ENCODE measurements at regions not wholly inside any gene's neighbourhood (a gene's known extent, or its start where the extent isn't known, plus 50 kb on each side); places are given as distances from the start of the nearest gene placed in this dataset.

DNA sequence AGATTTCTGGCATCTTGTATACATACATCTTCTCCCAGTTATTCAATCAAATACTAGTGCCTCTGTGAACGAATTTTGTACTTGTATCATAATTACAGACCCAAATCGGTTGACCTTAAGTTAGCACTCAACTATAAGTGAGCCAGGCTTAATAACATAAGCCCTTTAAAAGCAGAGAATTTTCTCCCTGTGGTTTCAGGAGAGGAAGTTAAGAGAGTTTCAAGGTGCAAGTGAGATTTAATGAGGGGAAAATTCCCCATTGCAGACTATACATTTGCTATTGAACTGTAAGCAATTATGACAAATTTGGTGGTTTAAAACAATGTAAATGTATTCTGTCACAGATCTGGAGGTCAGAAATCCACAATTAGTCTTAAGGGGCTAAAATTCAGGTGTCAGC is 261.9 kb upstream of the NREP start:
- H3K27me3 Mint-ChIP-seq (ENCODE audit: low read depth), result no peaks in the 10 kb centered on the region
- TF ChIP-seq, protein P1, sequence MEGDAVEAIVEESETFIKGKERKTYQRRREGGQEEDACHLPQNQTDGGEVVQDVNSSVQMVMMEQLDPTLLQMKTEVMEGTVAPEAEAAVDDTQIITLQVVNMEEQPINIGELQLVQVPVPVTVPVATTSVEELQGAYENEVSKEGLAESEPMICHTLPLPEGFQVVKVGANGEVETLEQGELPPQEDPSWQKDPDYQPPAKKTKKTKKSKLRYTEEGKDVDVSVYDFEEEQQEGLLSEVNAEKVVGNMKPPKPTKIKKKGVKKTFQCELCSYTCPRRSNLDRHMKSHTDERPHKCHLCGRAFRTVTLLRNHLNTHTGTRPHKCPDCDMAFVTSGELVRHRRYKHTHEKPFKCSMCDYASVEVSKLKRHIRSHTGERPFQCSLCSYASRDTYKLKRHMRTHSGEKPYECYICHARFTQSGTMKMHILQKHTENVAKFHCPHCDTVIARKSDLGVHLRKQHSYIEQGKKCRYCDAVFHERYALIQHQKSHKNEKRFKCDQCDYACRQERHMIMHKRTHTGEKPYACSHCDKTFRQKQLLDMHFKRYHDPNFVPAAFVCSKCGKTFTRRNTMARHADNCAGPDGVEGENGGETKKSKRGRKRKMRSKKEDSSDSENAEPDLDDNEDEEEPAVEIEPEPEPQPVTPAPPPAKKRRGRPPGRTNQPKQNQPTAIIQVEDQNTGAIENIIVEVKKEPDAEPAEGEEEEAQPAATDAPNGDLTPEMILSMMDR (conservative IDR thresholded peaks at IDR 0.05), result no peak
- no peak overlapping the region for H3K27ac Mint-ChIP-seq (ENCODE audit: unreplicated experiment)
- no peaks in the 10 kb centered on the region for H3K9me3 Mint-ChIP-seq
- no peaks in the 10 kb centered on the region for H3K36me3 Mint-ChIP-seq (ENCODE audit: low read depth)
- DNase-seq (ENCODE audit: low read depth, low spot score), result no peak
- H3K4me1 Mint-ChIP-seq, result no peaks in the 10 kb centered on the region
- no peak overlapping the region for H3K4me3 Mint-ChIP-seq

DNA sequence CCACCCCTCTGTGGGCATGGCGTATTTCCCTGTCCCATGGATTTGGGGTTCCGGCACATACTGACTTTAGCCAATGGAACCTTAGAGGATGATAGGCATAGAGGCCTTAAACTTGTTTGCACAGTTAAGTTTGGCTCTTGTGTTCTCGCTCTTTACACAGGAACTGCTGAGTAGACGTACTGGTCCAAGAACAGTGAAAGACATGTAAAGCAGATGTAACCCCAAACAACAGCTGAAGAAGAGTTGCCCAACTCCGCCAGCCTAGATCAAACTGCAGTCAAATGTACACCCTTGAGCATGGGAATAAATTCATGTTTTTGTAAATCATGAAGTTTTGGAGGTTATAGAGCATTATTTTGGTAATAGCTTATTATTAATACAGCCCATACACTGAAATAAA is 260.0 kb upstream of the NREP start:
- no peaks in the 10 kb centered on the region for H3K27me3 Mint-ChIP-seq (ENCODE audit: low read depth)
- DNase-seq (ENCODE audit: low read depth, low spot score), result no peak
- TF ChIP-seq, protein P1 (conservative IDR thresholded peaks at IDR 0.05), result no peak
- no peaks in the 10 kb centered on the region for H3K36me3 Mint-ChIP-seq (ENCODE audit: low read depth)
- no peak overlapping the region for H3K27ac Mint-ChIP-seq (ENCODE audit: unreplicated experiment)
- no peak overlapping the region for H3K4me3 Mint-ChIP-seq
- H3K4me1 Mint-ChIP-seq, result peaks cover 5% of the 10 kb centered on the region
- no peaks in the 10 kb centered on the region for H3K9me3 Mint-ChIP-seq

DNA sequence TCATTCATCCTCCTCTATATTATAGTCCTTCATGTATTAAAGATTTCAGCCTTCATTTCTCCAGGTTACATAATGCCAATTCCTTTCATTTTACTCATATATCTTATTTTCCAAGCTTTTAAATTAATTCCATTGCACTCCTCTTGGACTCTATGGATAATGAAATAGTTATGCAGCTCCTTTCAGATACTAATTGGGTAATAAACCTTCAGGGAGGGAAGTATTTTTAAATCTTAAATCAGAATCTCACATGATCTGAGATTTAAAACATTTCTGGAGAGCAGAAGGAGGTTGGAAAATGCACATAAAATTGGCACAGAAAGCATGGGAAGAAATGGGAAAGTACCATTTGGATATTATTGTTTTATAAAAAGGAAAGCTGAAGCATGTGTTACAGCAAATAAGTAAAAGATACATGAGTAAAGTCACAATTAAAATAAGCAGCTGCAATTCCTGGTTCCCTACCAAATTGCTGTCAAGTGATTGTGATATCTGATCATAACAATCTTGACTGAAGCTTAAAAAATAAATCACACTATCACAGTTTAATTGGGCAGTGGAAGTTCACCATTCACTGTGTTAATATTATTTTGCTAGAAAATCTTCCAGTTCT is 257.9 kb upstream of the NREP start:
- H3K4me1 Mint-ChIP-seq, result peaks cover 9% of the 10 kb centered on the region
- no peak overlapping the region for H3K4me3 Mint-ChIP-seq
- DNase-seq (ENCODE audit: low read depth, low spot score), result no peak
- TF ChIP-seq, protein P1 (conservative IDR thresholded peaks at IDR 0.05), result no peak
- no peaks in the 10 kb centered on the region for H3K9me3 Mint-ChIP-seq
- no peaks in the 10 kb centered on the region for H3K27me3 Mint-ChIP-seq (ENCODE audit: low read depth)
- H3K36me3 Mint-ChIP-seq (ENCODE audit: low read depth), result no peaks in the 10 kb centered on the region
- no peak overlapping the region for H3K27ac Mint-ChIP-seq (ENCODE audit: unreplicated experiment)

DNA sequence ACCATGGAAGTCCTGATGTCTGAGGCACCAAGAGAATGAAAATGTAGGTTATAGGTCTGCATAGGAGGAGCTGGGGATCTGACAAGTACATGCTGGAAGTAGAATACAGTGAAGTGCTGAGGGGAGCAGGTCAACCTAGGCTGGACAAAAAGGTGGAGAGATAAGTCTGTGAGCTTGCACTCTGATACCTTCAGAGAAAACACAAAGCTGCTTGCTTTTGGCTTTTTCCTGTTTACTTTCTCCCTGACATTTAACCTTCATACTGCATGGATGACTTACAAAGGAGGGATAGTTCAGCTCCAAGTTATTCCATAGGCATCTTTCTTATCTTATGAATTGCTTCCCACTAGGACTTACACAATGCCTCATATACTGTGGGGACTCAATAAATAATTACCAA is 256.7 kb upstream of the NREP start:
- Mint-ChIP-seq H3K4me1 (peaks cover 9% of the 10 kb centered on the region), H3K27me3 (ENCODE audit: low read depth) (no peaks in the 10 kb centered on the region)

DNA sequence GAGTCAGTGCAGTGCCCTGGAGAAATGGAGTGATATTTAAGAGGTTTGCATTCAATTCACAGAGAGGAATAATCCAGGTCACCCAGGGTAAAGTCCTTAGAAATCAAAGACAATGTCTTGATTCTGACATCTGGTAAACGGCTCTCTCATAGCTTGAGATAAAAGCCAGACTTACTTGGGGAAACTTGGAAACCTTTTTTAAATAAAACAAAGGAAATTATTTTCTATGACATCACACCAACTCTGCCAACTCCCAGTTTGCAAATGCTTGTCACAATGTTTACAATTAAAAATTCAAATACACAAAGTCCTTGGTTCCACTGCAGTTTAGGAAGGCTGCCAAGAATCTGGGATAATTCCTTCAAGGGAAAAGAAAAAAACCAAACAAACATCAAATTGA is 255.1 kb upstream of the NREP start:
- Mint-ChIP-seq H3K27ac (ENCODE audit: unreplicated experiment) (no peak overlapping the region), H3K4me1 (peaks cover 9% of the 10 kb centered on the region), H3K9me3 (no peaks in the 10 kb centered on the region), H3K4me3 (no peak overlapping the region), H3K27me3 (ENCODE audit: low read depth) (no peaks in the 10 kb centered on the region), H3K36me3 (ENCODE audit: low read depth) (no peaks in the 10 kb centered on the region)
- TF ChIP-seq, protein P1 (conservative IDR thresholded peaks at IDR 0.05), result no peak
- no peak for DNase-seq (ENCODE audit: low read depth, low spot score)

More for the DNA sequence above, 256.7 kb upstream of the NREP start:
- TF ChIP-seq, protein P1 (conservative IDR thresholded peaks at IDR 0.05), result no peak
- no peaks in the 10 kb centered on the region for H3K9me3 Mint-ChIP-seq
- DNase-seq (ENCODE audit: low read depth, low spot score), result no peak
- H3K4me3 Mint-ChIP-seq, result no peak overlapping the region
- no peaks in the 10 kb centered on the region for H3K36me3 Mint-ChIP-seq (ENCODE audit: low read depth)
- no peak overlapping the region for H3K27ac Mint-ChIP-seq (ENCODE audit: unreplicated experiment)
